Chondrocyte (in vitro differentiated cells): ENCODE measurements at regions not wholly inside any gene's neighbourhood (a gene's known extent, or its start where the extent isn't known, plus 50 kb on each side); places are given as distances from the start of the nearest gene placed in this dataset.

Experiments
- DNase-seq: peaks from one replicate; pipeline ENCODE4 v3.0.0; 2021; ENCODE audit warnings: mixed read lengths, low spot score
- H3K27ac Mint-ChIP-seq: one replicate; pipeline ENCODE4 v1.8.0; 2021; ENCODE audit warnings: mild to moderate bottlenecking, moderate library complexity, mixed read lengths; ENCODE audit not compliant: unreplicated experiment
- H3K27me3 Mint-ChIP-seq: 2 replicates; pipeline ENCODE4 v1.8.0; 2021; ENCODE audit warnings: low read depth, mixed read lengths
- H3K36me3 Mint-ChIP-seq: 2 replicates; pipeline ENCODE4 v1.8.0; 2021; ENCODE audit warnings: low read depth, mixed read lengths
- H3K4me1 Mint-ChIP-seq: 2 replicates; pipeline ENCODE4 v1.8.0; 2021; ENCODE audit warnings: low read depth, mild to moderate bottlenecking, mixed read lengths
- H3K4me3 Mint-ChIP-seq: one replicate; pipeline ENCODE4 v1.8.0; 2021; ENCODE audit warnings: mild to moderate bottlenecking, moderate library complexity, mixed read lengths; ENCODE audit not compliant: unreplicated experiment
- H3K9me3 Mint-ChIP-seq: 2 replicates; pipeline ENCODE4 v1.8.0; 2021; ENCODE audit warnings: low read depth, mixed read lengths
- TF ChIP-seq, protein P1 (sequence below): fragments of 200-600 bp; sonication (generic); IDR thresholded peaks from 2 replicates; pipeline ENCODE4 v1.5.0; 2021; ENCODE audit warnings: antibody characterized with exemption, mild to moderate bottlenecking, moderate library complexity

DNA sequence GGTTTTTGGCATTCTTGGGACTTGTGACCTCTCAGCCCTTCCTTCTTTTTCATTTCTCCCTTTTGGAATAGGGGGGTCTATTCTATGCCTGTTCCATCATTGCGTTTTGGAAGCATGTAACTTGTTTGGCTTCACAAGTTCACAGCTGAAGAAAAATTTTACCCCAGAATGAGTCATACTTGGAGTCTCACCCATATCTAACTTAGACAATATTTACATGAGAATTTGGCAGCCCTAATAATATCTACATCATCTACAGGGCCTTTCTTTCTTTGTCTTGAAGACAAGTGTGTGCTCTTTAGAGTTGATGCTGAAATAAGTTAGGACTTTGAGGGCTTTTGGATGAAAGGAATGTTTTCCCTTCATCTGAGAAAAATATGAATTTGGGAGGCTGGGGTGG is 1312.9 kb upstream of the FLRT2 start:
- H3K4me1 Mint-ChIP-seq = no peaks in the 10 kb centered on the region
- peaks cover 19% of the 10 kb centered on the region for H3K9me3 Mint-ChIP-seq
- no peak for DNase-seq
- TF ChIP-seq, protein P1, sequence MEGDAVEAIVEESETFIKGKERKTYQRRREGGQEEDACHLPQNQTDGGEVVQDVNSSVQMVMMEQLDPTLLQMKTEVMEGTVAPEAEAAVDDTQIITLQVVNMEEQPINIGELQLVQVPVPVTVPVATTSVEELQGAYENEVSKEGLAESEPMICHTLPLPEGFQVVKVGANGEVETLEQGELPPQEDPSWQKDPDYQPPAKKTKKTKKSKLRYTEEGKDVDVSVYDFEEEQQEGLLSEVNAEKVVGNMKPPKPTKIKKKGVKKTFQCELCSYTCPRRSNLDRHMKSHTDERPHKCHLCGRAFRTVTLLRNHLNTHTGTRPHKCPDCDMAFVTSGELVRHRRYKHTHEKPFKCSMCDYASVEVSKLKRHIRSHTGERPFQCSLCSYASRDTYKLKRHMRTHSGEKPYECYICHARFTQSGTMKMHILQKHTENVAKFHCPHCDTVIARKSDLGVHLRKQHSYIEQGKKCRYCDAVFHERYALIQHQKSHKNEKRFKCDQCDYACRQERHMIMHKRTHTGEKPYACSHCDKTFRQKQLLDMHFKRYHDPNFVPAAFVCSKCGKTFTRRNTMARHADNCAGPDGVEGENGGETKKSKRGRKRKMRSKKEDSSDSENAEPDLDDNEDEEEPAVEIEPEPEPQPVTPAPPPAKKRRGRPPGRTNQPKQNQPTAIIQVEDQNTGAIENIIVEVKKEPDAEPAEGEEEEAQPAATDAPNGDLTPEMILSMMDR = no peak
- peaks cover 6% of the 10 kb centered on the region for H3K36me3 Mint-ChIP-seq
- no peak overlapping the region for H3K4me3 Mint-ChIP-seq
- H3K27ac Mint-ChIP-seq = no peak overlapping the region
- no peaks in the 10 kb centered on the region for H3K27me3 Mint-ChIP-seq

DNA sequence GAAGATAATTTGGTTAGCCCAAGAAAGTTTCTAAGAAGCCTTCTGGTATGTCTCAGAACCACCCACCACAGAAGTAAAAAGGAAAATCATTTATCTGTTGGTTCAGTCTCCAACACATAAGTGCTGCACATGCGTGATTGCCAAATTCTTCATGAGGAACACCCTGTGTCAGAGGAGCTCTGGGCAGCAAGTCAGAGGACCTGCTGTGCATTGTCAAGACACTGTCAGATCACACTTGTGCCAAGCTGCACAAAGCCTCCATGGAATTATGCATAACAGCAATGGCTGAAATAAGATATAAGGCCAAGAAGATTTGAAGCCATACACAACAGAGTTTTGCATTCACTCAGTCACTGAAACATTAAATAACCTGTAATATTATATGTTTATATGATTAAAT is 1304.7 kb upstream of the FLRT2 start:
- H3K27ac Mint-ChIP-seq = no peak overlapping the region
- H3K9me3 Mint-ChIP-seq = no peaks in the 10 kb centered on the region
- H3K4me1 Mint-ChIP-seq = peaks cover 5% of the 10 kb centered on the region
- DNase-seq = no peak
- H3K36me3 Mint-ChIP-seq = no peaks in the 10 kb centered on the region
- H3K27me3 Mint-ChIP-seq = no peaks in the 10 kb centered on the region
- H3K4me3 Mint-ChIP-seq = no peak overlapping the region
- TF ChIP-seq, protein P1 = no peak

GRCh38 chr14:84228702-84229101 is 1301.2 kb upstream of the FLRT2 start:
- no peak for DNase-seq
- TF ChIP-seq, protein P1 = no peak
- H3K9me3 Mint-ChIP-seq = no peaks in the 10 kb centered on the region
- no peak overlapping the region for H3K27ac Mint-ChIP-seq
- H3K27me3 Mint-ChIP-seq = no peaks in the 10 kb centered on the region
- peaks cover 5% of the 10 kb centered on the region for H3K4me1 Mint-ChIP-seq
- H3K4me3 Mint-ChIP-seq = no peak overlapping the region
- H3K36me3 Mint-ChIP-seq = no peaks in the 10 kb centered on the region

DNA sequence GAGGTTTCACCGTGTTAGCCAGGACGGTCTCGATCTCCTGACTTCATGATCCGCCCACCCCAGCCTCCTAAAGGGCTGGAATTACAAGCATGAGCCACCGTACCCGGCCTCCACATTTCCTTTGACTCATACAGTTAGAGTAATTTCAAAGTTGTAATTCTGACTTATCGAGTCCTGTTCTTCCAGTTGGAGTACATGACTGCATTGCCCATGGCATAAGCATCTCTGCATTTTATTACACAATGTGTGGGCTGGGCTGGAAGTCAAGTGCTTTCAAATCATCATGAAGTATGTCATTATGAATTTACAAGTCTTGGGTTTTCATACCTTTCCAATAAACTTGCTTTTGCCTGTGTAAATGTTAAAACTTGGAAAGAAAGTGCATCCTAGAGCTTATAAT is 1295.7 kb upstream of the FLRT2 start:
- Mint-ChIP-seq H3K27ac (no peak overlapping the region), H3K27me3 (no peaks in the 10 kb centered on the region), H3K36me3 (no peaks in the 10 kb centered on the region), H3K4me3 (no peak overlapping the region), H3K4me1 (no peaks in the 10 kb centered on the region), H3K9me3 (no peaks in the 10 kb centered on the region)
- DNase-seq = no peak
- TF ChIP-seq, protein P1 = no peak

GRCh38 chr14:84236290-84236689 is 1293.7 kb upstream of the FLRT2 start:
- no peaks in the 10 kb centered on the region for H3K9me3 Mint-ChIP-seq
- H3K36me3 Mint-ChIP-seq = no peaks in the 10 kb centered on the region
- TF ChIP-seq, protein P1 = no peak
- no peaks in the 10 kb centered on the region for H3K4me1 Mint-ChIP-seq
- no peak overlapping the region for H3K27ac Mint-ChIP-seq
- no peak overlapping the region for H3K4me3 Mint-ChIP-seq
- H3K27me3 Mint-ChIP-seq = no peaks in the 10 kb centered on the region
- no peak for DNase-seq
